ENCODE measurements at regions not wholly inside any gene's neighbourhood (a gene's known extent, or its start where the extent isn't known, plus 50 kb on each side); places are given as distances from the start of the nearest gene placed in this dataset.

DNA sequence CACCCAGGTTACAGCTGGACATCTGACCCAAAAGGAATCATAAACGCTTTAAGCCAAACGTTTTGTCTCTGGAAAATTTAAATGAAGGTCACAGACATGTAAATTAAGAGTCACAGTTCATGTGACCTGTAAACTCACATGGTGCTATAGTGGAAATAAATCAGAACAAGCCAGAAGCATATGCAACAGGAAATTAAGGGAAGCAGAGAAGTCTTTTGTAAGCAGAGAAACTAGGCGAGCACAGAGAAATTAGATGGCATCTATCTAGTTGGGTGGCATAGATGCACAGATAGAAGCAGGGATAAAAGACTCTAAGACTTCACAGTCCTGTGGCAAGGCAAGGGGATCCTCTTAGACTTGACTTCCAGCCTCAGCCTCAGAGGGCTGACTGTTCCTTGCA is 264.8 kb downstream of the GASK1B start:
- H3K18ac ChIP-seq (ENCODE audit: low read length): no peak overlapping the region
- no peak overlapping the region for H3K4me2 ChIP-seq (ENCODE audit: insufficient read depth, low read length, poor library complexity, severe bottlenecking)
- H2BK5ac ChIP-seq (ENCODE audit: low read length): no peak overlapping the region
- H3K14ac ChIP-seq (ENCODE audit: low read length): no peak overlapping the region
- H3K9me3 ChIP-seq (replicated peaks in 1 of 2; ENCODE audit: control insufficient read depth in 2 of 2, insufficient read depth in 1 of 2, low read depth in 1 of 2, low read length in 2 of 2): no peaks in the 10 kb centered on the region
- H3K27ac ChIP-seq (replicated peaks; ENCODE audit: low read length): no peak overlapping the region
- no peak overlapping the region for H3K23ac ChIP-seq (ENCODE audit: low read depth, low read length, poor library complexity)
- H3K9ac ChIP-seq (ENCODE audit: low read depth, low read length, poor library complexity): no peak overlapping the region
- H3K4me3 ChIP-seq (ENCODE audit: low read length in 2 of 2): no peak overlapping the region
- H3K4me1 ChIP-seq (ENCODE audit: control insufficient read depth in 2 of 2, insufficient read depth in 1 of 2, low read depth in 1 of 2, low read length in 2 of 2): no peaks in the 10 kb centered on the region
- no peaks in the 10 kb centered on the region for H3K79me1 ChIP-seq (ENCODE audit: low read depth, low read length)
- H3K27me3 ChIP-seq (ENCODE audit: control insufficient read depth in 3 of 3, insufficient read depth in 3 of 3, low read depth in 1 of 3, low read length in 3 of 3): no peaks in the 10 kb centered on the region
- H2BK12ac ChIP-seq (ENCODE audit: low read length): no peak overlapping the region
- no peak overlapping the region for H2AK5ac ChIP-seq (ENCODE audit: low read depth, low read length)
- no peak overlapping the region for H2BK15ac ChIP-seq (ENCODE audit: low read length)
- no peak overlapping the region for H3K4ac ChIP-seq (ENCODE audit: low read length)
- H4K8ac ChIP-seq (ENCODE audit: low read depth, low read length): no peak overlapping the region
- H4K91ac ChIP-seq (ENCODE audit: low read depth, low read length, poor library complexity): no peak overlapping the region
- WGBS, 2 donors (ENCODE audit: extremely low coverage in 2 of 2, insufficient read length in 2 of 2, insufficient replicate concordance in 1 of 2): no CpG with 5 or more reads among the region's 3 CpGs
- no peak overlapping the region for H2BK120ac ChIP-seq (ENCODE audit: low read depth, low read length)
- H3K36me3 ChIP-seq (replicated peaks in 1 of 2; ENCODE audit: control insufficient read depth in 2 of 2, insufficient read depth in 2 of 2, low read length in 2 of 2): no peaks in the 10 kb centered on the region
- no peak for DNase-seq (ENCODE audit: low spot score)
- H2AFZ ChIP-seq (ENCODE audit: low read length): peak overlapping the region; percentile 32

- H2BK15ac ChIP-seq (ENCODE audit: low read length): no peak overlapping the region
Measured at GRCh38 chr4:157907226-157907946, 265.4 kb downstream of the GASK1B start.

GRCh38 chr4:157898836-157899605 is 273.8 kb downstream of the GASK1B start:
- Histone ChIP-seq H3K23ac (ENCODE audit: low read depth, low read length, poor library complexity) (no peak overlapping the region), H3K4me3 (ENCODE audit: low read length in 2 of 2) (no peak overlapping the region), H3K9ac (ENCODE audit: low read depth, low read length, poor library complexity) (no peak overlapping the region), H3K9me3 (replicated peaks in 1 of 2; ENCODE audit: control insufficient read depth in 2 of 2, insufficient read depth in 1 of 2, low read depth in 1 of 2, low read length in 2 of 2) (peaks cover 0 to 3% of the 10 kb centered on the region in 2 donors), H3K18ac (ENCODE audit: low read length) (no peak overlapping the region), H2BK15ac (ENCODE audit: low read length) (no peak overlapping the region), H3K14ac (ENCODE audit: low read length) (no peak overlapping the region), H2BK120ac (ENCODE audit: low read depth, low read length) (no peak overlapping the region), H3K4me2 (ENCODE audit: insufficient read depth, low read length, poor library complexity, severe bottlenecking) (no peak overlapping the region), H2AFZ (ENCODE audit: low read length) (peak overlapping the region; percentile 62), H4K8ac (ENCODE audit: low read depth, low read length) (no peak overlapping the region), H3K79me1 (ENCODE audit: low read depth, low read length) (no peaks in the 10 kb centered on the region), H2AK5ac (ENCODE audit: low read depth, low read length) (no peak overlapping the region), H3K4me1 (ENCODE audit: control insufficient read depth in 2 of 2, insufficient read depth in 1 of 2, low read depth in 1 of 2, low read length in 2 of 2) (peaks cover 0 to 10% of the 10 kb centered on the region in 2 donors), H4K91ac (ENCODE audit: low read depth, low read length, poor library complexity) (no peak overlapping the region), H3K27ac (replicated peaks; ENCODE audit: low read length) (no peak overlapping the region), H2BK12ac (ENCODE audit: low read length) (no peak overlapping the region), H2BK5ac (ENCODE audit: low read length) (no peak overlapping the region), H3K4ac (ENCODE audit: low read length) (no peak overlapping the region), H3K36me3 (replicated peaks in 1 of 2; ENCODE audit: control insufficient read depth in 2 of 2, insufficient read depth in 2 of 2, low read length in 2 of 2) (no peaks in the 10 kb centered on the region), H3K27me3 (ENCODE audit: control insufficient read depth in 3 of 3, insufficient read depth in 3 of 3, low read depth in 1 of 3, low read length in 3 of 3) (no peaks in the 10 kb centered on the region)
- no CpG with 5 or more reads among the region's 3 CpGs for WGBS, 2 donors (ENCODE audit: extremely low coverage in 2 of 2, insufficient read length in 2 of 2, insufficient replicate concordance in 1 of 2)
- DNase-seq (ENCODE audit: low spot score): no peak

More at GRCh38 chr4:157907226-157907946, 265.4 kb downstream of the GASK1B start:
- WGBS, 2 donors (ENCODE audit: extremely low coverage in 2 of 2, insufficient read length in 2 of 2, insufficient replicate concordance in 1 of 2): no CpG with 5 or more reads among the region's 5 CpGs
- H3K27ac ChIP-seq (replicated peaks; ENCODE audit: low read length): no peak overlapping the region
- no peak overlapping the region for H3K18ac ChIP-seq (ENCODE audit: low read length)
- no peak for DNase-seq (ENCODE audit: low spot score)
- H2AFZ ChIP-seq (ENCODE audit: low read length): peak overlapping the region; percentile 9
- no peaks in the 10 kb centered on the region for H3K79me1 ChIP-seq (ENCODE audit: low read depth, low read length)
- H3K9ac ChIP-seq (ENCODE audit: low read depth, low read length, poor library complexity): no peak overlapping the region
- no peaks in the 10 kb centered on the region for H3K9me3 ChIP-seq (replicated peaks in 1 of 2; ENCODE audit: control insufficient read depth in 2 of 2, insufficient read depth in 1 of 2, low read depth in 1 of 2, low read length in 2 of 2)
- no peak overlapping the region for H2BK120ac ChIP-seq (ENCODE audit: low read depth, low read length)
- H3K4ac ChIP-seq (ENCODE audit: low read length): no peak overlapping the region
- H2BK12ac ChIP-seq (ENCODE audit: low read length): no peak overlapping the region
- no peak overlapping the region for H3K4me2 ChIP-seq (ENCODE audit: insufficient read depth, low read length, poor library complexity, severe bottlenecking)
- H2AK5ac ChIP-seq (ENCODE audit: low read depth, low read length): no peak overlapping the region
- no peak overlapping the region for H2BK5ac ChIP-seq (ENCODE audit: low read length)
- H4K91ac ChIP-seq (ENCODE audit: low read depth, low read length, poor library complexity): no peak overlapping the region
- H3K14ac ChIP-seq (ENCODE audit: low read length): no peak overlapping the region
- no peak overlapping the region for H4K8ac ChIP-seq (ENCODE audit: low read depth, low read length)
- no peak overlapping the region for H3K23ac ChIP-seq (ENCODE audit: low read depth, low read length, poor library complexity)
- H3K36me3 ChIP-seq (replicated peaks in 1 of 2; ENCODE audit: control insufficient read depth in 2 of 2, insufficient read depth in 2 of 2, low read length in 2 of 2): no peaks in the 10 kb centered on the region
- no peak overlapping the region for H3K4me3 ChIP-seq (ENCODE audit: low read length in 2 of 2)
- H3K4me1 ChIP-seq (ENCODE audit: control insufficient read depth in 2 of 2, insufficient read depth in 1 of 2, low read depth in 1 of 2, low read length in 2 of 2): no peaks in the 10 kb centered on the region
- H3K27me3 ChIP-seq (ENCODE audit: control insufficient read depth in 3 of 3, insufficient read depth in 3 of 3, low read depth in 1 of 3, low read length in 3 of 3): no peaks in the 10 kb centered on the region

DNA sequence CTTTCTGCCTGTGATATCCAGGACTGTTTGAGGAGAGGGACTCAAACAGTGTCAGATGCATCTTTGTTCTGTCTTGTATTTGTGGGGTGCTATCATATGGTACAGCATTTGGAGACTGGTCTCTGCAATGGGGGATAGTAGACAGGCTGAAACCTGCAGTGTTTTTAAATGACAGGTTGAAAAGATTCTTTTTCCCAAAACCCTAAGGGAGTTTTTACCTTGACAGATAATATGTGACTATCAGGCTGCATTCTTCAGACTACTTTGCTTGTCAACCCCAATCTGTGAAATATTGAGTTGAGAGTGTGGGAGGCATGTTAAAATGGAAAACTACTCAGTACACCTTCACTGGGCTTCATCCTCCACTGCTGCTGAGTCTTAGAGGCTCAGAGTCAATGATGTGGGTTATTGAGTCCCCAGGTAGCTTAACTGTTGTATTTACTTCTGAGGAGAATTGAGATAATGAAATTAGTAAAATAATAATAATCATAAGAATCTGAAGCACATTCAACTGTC is 274.9 kb downstream of the GASK1B start:
- Histone ChIP-seq H2BK120ac (ENCODE audit: low read depth, low read length) (no peak overlapping the region), H3K9me3 (replicated peaks in 1 of 2; ENCODE audit: control insufficient read depth in 2 of 2, insufficient read depth in 1 of 2, low read depth in 1 of 2, low read length in 2 of 2) (peaks cover 0 to 3% of the 10 kb centered on the region in 2 donors)

More for the DNA sequence above, 274.9 kb downstream of the GASK1B start:
- Histone ChIP-seq H2BK5ac (ENCODE audit: low read length) (no peak overlapping the region), H2BK12ac (ENCODE audit: low read length) (no peak overlapping the region), H2AFZ (ENCODE audit: low read length) (no peak overlapping the region), H3K14ac (ENCODE audit: low read length) (no peak overlapping the region), H3K79me1 (ENCODE audit: low read depth, low read length) (no peaks in the 10 kb centered on the region), H4K8ac (ENCODE audit: low read depth, low read length) (no peak overlapping the region), H4K91ac (ENCODE audit: low read depth, low read length, poor library complexity) (no peak overlapping the region), H3K9ac (ENCODE audit: low read depth, low read length, poor library complexity) (no peak overlapping the region), H3K36me3 (replicated peaks in 1 of 2; ENCODE audit: control insufficient read depth in 2 of 2, insufficient read depth in 2 of 2, low read length in 2 of 2) (no peaks in the 10 kb centered on the region), H2BK15ac (ENCODE audit: low read length) (no peak overlapping the region), H3K4ac (ENCODE audit: low read length) (no peak overlapping the region), H3K27me3 (ENCODE audit: control insufficient read depth in 3 of 3, insufficient read depth in 3 of 3, low read depth in 1 of 3, low read length in 3 of 3) (no peaks in the 10 kb centered on the region), H3K18ac (ENCODE audit: low read length) (no peak overlapping the region), H3K4me3 (ENCODE audit: low read length in 2 of 2) (no peak overlapping the region), H2AK5ac (ENCODE audit: low read depth, low read length) (no peak overlapping the region), H3K4me1 (ENCODE audit: control insufficient read depth in 2 of 2, insufficient read depth in 1 of 2, low read depth in 1 of 2, low read length in 2 of 2) (peaks cover 0 to 10% of the 10 kb centered on the region in 2 donors), H3K23ac (ENCODE audit: low read depth, low read length, poor library complexity) (no peak overlapping the region), H3K27ac (replicated peaks; ENCODE audit: low read length) (no peak overlapping the region), H3K4me2 (ENCODE audit: insufficient read depth, low read length, poor library complexity, severe bottlenecking) (no peak overlapping the region)
- no peak for DNase-seq (ENCODE audit: low spot score)
